Fibroblast of peridontal ligament (primary cell): ENCODE measurements at regions not wholly inside any gene's neighbourhood (a gene's known extent, or its start where the extent isn't known, plus 50 kb on each side); places are given as distances from the start of the nearest gene placed in this dataset.
"Not testable (repeated sequence)": the region's sequence is repeated elsewhere in the genome, so short reads cannot be mapped to it uniquely, and the experiment has no call there.

Experiments
- DNase-seq: peaks from one replicate; pipeline ENCODE4 v3.0.0-alpha.2; 2010; ENCODE audit errors: extremely low read depth

GRCh38 chr10:28391283-28391682 is 88.4 kb upstream of the MPP7 start:
- DNase-seq, result no peak

DNA sequence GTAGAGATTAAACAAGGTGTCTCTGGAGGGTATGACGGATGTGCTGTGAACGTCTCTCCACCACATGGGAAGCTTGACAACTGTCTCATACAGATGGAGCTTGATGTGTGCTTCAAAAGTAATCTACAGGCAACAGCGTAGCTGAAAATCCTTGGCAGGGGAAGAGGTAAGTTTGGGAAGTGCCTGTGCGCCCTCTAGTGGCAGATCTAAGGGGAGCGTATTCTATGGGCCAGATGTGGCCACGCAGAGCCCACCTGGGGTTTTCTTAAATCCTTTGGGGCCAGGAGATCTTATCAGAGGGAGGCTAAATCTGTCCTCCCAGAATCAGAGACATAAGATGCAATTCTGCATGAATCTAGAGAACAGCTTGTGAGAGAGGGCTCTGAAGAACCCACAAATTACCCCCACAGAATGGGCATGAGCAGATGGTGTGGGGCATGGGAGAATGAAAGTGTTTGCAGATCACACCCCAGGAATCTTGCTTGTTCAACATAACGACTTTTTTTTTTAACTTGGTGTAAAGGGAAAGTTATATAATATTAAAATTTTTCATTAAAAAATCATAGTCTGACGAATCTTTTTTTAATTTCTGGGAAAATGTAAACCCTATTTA is 91.2 kb upstream of the MPP7 start:
- DNase-seq, result peak; percentile 71

DNA sequence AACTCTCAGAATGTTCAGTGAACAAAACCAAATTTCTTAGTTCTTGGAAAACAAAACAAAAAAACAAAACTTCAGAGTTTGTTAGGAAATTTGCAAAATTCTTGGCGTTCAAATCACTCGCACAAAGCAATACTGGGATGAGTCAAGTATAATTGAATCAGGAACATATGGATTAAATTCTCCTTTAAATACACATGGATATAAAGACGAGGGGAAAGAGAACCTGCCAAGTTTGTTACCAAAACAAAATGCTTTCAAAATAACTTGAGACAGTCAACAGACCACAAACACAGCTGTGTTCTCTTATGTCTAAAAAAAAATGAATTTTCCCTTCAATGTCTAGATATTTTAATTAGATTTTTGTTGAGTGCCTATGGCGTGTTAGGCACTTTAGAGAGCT is 93.5 kb upstream of the MPP7 start:
- peak; percentile 71 for DNase-seq

DNA sequence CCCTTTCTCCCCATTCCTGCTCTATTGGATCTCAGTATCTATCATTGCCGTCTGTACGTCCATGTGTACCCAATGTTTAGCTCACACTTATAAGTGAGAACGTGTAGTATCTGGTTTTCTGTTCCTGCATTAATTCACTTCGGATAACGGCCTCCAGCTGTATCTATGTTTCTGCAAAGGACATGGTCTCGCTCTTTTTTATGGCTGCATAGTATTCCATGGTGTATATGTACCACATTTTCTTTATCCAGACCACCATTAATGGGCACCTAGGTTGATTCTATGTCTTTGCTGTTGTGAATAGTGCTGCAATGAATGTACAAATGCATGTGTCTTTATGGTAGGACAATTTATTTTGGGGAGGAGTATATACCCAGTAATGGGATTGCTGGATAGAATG is 94.4 kb upstream of the MPP7 start:
- DNase-seq, result no peak

DNA sequence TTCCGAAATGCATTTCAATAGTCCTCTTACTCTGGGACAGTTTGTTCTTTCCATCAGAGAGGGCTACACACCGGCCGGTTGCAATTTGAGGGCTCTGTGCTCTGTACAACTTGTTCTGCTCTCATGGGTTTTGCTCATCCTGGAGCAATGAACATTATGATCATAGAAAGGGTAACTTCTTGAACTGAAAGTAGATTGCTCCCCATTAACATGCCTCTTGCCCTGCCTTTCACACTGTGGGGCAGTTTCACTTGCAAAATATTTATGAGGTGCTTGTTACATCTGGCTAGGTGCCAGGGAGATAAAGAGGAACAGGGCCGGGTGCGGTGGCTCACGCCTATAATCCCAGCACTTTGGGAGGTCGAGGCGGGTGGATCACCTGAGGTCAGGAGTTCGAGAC is 97.3 kb upstream of the MPP7 start:
- DNase-seq, result no peak

DNA sequence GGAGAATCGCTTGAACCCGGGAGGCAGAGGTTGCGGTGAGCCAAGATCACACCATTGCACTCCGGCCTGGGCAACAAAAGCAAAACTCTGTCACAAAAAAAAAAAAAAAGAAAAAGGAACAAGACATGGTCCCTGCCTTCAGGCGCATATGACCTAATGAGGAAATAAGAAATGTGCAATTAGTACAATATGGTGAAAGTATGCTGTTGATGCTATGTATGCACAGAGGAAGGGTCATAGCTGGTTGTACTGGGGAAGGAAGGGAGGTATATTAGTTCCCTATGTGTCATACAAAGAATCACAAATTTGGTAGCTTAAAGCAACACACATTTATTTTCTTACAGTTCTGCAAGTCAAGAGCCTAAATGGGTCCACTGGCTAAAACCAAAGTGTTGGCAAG is 97.8 kb upstream of the MPP7 start:
- no peak for DNase-seq

DNA sequence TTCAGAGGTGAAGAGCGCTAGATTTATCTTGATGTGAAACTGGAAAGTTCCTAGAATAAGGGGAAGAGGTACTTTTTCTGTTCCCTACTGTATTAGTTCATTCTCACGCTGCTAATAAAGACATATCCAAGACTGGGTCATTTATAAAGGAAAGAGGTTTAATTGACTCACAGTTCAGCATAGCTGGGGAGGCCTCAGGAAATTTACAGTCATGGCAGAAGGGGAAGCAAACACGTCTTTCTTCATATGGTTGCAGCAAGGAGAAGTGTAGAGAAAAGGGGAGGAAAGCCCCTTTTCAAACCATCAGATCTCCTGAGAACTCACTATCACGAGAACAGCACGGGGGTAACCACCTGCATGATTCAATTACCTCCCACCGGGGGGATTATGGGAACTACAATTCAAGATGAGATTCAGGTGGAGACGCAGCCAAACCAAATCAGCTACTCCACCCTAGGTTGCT is 99.8 kb upstream of the MPP7 start:
- not testable (repeated sequence) for DNase-seq

GRCh38 chr10:28403090-28403489 is 100.2 kb upstream of the MPP7 start:
- DNase-seq, result peak; percentile 10

DNA sequence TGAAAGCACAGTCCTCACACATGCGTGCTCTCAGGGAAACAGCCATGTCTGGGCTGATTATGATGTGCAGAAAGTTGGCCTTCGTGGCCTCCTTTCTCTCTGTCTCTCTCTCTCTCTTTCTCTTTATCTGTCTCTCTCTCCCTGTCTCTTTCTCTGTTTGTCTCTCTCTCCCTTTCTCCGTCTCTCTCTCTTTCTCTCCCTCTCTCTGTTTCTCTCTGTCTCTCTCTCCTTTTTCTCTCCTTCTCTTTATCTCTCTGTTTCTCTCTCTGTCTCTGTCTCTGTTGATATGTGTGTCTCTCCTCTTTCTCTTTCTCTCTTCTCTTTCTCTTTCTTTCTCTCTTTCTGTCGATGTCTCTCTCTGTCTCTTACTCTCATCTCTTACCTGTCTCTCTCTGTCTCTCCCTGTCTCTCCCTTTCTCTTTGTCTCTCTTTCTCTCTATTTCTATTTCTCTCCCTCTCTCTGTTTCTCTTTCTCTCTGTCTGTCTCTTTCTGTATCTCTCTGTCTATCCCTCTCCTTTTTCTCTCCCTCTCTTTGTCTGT is 105.4 kb upstream of the MPP7 start:
- no peak for DNase-seq

DNA sequence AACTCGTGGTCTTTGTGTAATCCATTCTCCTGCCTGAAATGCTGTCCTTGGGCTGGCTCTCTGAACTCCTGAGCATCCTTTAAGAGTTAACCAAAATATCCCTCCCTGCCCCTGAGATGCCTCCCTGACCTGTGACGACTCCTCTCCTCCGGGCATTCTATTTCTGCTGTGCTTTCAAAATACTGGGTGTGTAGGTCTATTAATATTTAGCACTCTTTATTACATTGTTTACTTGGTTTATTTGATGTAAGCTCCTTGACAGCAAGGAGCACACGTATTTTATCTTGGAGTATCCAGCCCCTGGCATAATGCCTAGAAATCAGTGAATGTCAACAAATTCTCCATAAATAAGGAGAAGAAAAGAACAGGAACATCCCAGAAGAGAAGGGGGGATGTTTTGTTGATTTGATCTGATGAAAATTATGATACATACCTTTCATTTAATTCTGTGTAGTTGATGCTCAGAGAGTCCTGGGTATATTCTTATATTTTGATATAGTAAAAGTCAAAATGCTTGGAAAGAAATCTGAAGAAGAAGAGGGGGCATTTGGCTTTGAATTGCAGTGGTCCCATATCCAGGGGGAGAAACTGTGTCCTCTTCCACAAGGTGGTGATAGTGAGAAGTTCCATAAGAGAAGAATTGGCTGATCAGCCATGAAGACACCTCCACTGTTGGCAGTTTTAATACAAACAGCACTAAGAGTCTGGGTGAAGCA is 107.7 kb upstream of the MPP7 start:
- no peak for DNase-seq

DNA sequence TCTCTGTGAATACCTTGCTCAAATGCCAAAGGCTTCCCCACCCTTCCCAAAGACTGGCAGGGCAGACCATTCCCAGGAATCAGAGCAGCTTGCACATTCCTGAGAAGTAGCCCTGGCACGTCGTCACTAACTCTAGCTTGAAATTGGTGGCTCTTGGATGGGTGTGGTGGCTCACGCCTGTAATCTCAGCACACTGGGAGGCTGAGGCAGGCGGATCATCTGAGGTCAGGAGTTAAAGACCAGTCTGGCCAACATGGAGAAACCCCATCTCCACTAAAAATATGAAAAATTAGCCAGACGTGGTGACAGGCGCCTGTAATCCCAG is 108.2 kb upstream of the MPP7 start:
- no peak for DNase-seq

DNA sequence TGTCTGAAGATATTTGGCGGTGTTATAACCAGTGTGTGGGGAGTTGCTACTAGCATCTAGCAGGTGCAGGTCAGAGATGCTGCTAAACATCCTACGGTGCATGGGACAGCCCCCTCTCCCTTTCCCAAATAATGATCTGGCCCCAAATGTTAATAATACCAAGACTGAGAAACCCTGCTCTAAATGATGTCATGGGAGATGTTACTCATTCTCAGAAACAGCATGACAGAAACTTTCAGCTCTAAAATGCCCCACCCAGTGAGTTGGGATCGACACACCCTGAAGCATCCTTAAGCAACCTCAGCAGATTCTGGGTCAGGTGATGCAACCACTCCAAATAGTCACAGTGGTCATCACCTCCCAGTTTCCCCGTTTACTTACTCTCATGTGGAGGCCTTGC is 108.8 kb upstream of the MPP7 start:
- DNase-seq, result no peak

GRCh38 chr10:28418069-28418468 is 114.8 kb upstream of the WAC start:
- DNase-seq, result no peak

DNA sequence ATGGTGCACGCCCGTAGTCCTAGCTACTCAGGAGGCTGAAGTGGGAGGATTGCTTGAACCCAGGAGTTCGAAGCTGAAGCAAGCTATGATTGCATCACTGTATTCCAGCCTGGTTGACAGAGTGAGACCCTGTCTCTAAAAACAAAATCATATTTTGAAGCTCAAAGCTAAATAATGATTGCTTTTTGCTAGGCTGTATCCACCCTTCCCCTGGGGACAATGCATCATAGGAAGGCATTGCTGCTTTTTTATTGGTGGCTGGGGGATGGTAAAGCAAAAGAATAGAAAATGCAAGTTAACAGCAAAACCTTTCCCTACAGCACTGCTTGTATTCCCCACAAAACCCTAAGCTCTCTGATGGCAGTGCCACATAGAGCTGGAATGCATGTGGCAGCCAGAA is 107.5 kb upstream of the WAC start:
- peak; percentile 56 for DNase-seq

DNA sequence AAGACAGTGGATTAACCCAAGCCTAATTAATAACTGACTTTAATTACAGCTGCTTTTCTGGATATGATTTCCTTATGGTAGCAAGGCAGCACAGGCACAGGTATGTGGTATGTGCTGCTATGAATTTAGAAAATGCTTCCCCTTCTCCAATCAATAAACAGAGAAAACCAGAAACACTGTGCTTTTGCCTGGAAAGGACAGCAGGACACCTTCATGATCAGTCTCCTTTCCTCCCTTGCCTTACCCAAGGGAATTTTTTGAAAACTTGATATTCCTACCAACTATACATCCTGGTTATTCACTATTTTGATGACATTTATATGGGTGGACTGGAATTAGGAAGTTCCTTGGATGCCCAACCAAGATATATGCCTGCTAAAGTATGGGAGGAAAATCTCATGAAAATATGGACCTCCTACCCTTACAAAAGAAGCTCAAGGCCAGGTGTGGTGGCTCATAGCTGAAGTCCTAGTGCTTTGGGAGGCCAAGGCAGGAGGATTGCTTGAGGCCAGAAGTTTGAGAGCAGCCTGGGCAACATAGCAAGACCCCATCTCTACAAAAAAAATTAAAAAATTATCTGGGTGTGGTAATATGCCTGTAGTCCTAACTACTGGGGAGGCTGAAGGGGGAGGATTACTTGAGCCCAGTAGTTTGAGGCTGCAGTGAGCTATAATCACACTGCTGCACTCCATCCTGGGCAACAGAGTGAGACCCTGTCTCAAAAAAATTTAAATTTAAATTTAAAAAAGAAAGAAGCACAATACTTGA is 106.3 kb upstream of the WAC start:
- no peak for DNase-seq

- no peak for DNase-seq
Observed at GRCh38 chr10:28427376-28427775, 105.5 kb upstream of the WAC start.

- no peak for DNase-seq
Observed at GRCh38 chr10:28429045-28429444, 103.9 kb upstream of the WAC start.

- peak; percentile 11 for DNase-seq
Observed at GRCh38 chr10:28429573-28430216, 103.2 kb upstream of the WAC start.

DNA sequence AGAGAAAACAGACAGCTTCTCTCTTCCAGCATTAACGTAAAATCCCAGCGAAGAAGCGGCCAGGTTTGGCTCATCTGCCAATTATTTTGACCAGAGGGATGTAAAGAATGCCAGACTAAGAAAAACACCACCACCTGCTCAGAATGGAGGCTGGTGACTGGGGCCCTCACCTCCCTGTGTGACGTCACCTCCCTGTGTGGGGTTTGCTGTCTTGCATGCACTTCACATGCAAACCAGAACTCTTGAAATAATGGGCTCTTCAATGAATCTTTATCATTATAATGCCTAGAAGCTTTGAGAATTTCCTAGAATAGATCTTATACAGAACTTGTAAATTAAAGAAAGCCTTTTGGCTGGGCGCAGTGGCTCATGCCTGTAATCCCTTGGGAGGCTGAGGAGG is 101.8 kb upstream of the WAC start:
- no peak for DNase-seq

DNA sequence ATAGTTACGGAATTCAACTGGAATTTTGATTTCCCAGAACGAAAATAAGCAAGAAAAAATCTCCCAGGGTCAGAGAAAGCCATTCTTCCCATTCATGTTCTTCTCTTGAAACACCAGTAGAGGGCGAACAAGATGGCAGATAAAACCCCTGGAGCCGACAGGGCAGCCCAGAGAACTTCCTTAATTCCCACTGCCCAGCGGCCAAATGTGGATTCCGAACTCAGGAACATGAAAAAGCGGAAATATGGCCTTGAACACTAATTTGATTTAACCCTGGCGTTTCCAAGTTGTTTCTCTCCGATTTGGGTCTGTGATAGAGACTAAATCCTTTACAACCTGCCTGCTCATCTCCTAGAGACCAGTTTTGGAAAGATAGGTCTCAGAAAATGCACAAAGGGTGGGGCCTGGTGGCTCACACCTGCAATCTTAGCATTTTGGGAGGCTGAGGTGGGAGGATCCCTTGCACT is 100.7 kb upstream of the WAC start:
- DNase-seq, result peak; percentile 86

DNA sequence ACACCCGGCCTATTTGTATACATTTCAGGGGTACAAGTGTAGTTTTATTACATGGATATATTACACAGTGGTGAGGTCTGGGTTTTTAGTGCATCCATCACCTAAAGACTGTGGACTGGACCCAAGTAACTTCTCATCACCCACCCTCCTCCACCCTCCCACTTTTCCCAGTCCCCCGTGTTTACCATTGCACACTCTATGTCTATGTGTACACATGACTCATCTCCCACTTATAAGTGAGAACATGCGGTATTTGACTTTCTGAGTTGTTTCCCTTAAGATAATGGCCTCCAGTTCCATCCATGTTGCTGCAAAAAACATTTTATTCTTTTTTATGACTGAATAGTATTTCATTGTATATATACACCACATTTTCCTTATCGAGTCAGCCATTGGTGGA is 98.9 kb upstream of the WAC start:
- DNase-seq, result no peak

DNA sequence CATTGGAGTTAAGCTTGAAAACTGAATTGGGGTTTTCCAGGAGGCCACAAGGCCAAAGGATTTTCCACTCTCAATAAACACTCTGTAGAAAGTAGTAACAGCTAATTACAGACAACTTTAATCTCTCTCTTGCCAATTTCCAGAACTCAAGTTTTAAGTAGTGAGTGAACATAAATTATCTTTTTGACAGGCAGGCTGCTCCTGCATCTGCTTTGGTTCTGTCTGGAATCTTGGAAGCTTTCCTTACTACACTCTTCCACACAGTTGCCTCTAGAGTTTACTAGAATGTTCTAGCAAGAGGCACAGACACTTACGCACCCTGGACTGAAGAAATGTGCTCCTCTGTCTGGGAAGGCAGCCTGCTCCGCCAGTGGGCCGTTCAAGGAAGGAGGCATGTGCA is 90.5 kb upstream of the WAC start:
- no peak for DNase-seq
